Hepatocyte (in vitro differentiated cells): ENCODE measurements at regions not wholly inside any gene's neighbourhood (a gene's known extent, or its start where the extent isn't known, plus 50 kb on each side); places are given as distances from the start of the nearest gene placed in this dataset.
"Not testable (repeated sequence)": the region's sequence is repeated elsewhere in the genome, so short reads cannot be mapped to it uniquely, and the experiment has no call there.

Experiments used
- DNase-seq: peaks from one replicate; pipeline ENCODE4 v3.0.0-alpha.2; 2016; ENCODE audit warnings: low spot score
- H2AFZ ChIP-seq: fragments of 200-600 bp; sonication (generic); 2 replicates; pipeline ENCODE4 v1.6.0; 2016; ENCODE audit warnings: antibody characterized with exemption, mild to moderate bottlenecking
- H3K27ac ChIP-seq: fragments of 200-600 bp; sonication (generic); 2 replicates; pipeline ENCODE4 v1.5.1; 2016; ENCODE audit warnings: mild to moderate bottlenecking
- H3K27me3 ChIP-seq: fragments of 200-600 bp; sonication (generic); 2 replicates; pipeline ENCODE4 v1.6.1; 2016
- H3K36me3 ChIP-seq: fragments of 200-600 bp; sonication (generic); replicated peaks from 2 replicates; pipeline ENCODE4 v1.5.1; 2016; ENCODE audit warnings: low read depth; ENCODE audit not compliant: insufficient read depth
- H3K4me1 ChIP-seq: fragments of 200-600 bp; sonication (generic); 2 replicates; pipeline ENCODE4 v1.5.1; 2016; ENCODE audit warnings: mild to moderate bottlenecking, moderate library complexity; ENCODE audit not compliant: insufficient read depth
- H3K4me2 ChIP-seq: fragments of 200-600 bp; sonication (generic); 2 replicates; pipeline ENCODE4 v1.6.0; 2016
- H3K4me3 ChIP-seq: fragments of 200-600 bp; sonication (generic); 2 replicates; pipeline ENCODE4 v1.5.1; 2016; ENCODE audit warnings: mild to moderate bottlenecking
- H3K79me2 ChIP-seq: fragments of 200-600 bp; sonication (generic); 2 replicates; pipeline ENCODE4 v1.6.0; 2017; ENCODE audit warnings: mild to moderate bottlenecking
- H3K9me2 ChIP-seq: fragments of 200-600 bp; sonication (generic); replicated peaks from 2 replicates; pipeline ENCODE4 v1.6.0; 2017; ENCODE audit warnings: mild to moderate bottlenecking; ENCODE audit not compliant: insufficient read depth
- H3K9me3 ChIP-seq: fragments of 200-600 bp; sonication (generic); 2 replicates; pipeline ENCODE4 v1.5.1; 2016; ENCODE audit warnings: low read depth, mild to moderate bottlenecking
- H4K20me1 ChIP-seq: fragments of 200-600 bp; sonication (generic); 2 replicates; pipeline ENCODE4 v1.6.0; 2016; ENCODE audit warnings: mild to moderate bottlenecking; ENCODE audit not compliant: insufficient read depth, poor library complexity, severe bottlenecking
- EZH2 ChIP-seq: fragments of 200-600 bp; sonication (generic); IDR thresholded peaks from 2 replicates; pipeline ENCODE4 v1.6.1; 2016; ENCODE audit warnings: antibody characterized with exemption, mild to moderate bottlenecking, borderline replicate concordance
- EZH2phosphoT487 ChIP-seq: fragments of 200-600 bp; sonication (generic); IDR thresholded peaks from one replicate; pipeline ENCODE4 v1.6.1; 2018; ENCODE audit warnings: antibody characterized with exemption, mild to moderate bottlenecking, low read depth, moderate library complexity; ENCODE audit not compliant: unreplicated experiment, severe bottlenecking
- WGBS: methylation state at CpG from one replicate; pipeline ENCODE4 v1.1.6; 2016; ENCODE audit warnings: low lambda C conversion rate; ENCODE audit errors: missing lambda C conversion rate; 5-methylcytosine and 5-hydroxymethylcytosine counted together
- TF ChIP-seq, protein P1 (sequence below): fragments of 200-600 bp; sonication (generic); IDR thresholded peaks from 2 replicates; pipeline ENCODE4 v1.5.1; 2016; ENCODE audit warnings: antibody characterized with exemption, mild to moderate bottlenecking; ENCODE audit not compliant: poor library complexity

DNA sequence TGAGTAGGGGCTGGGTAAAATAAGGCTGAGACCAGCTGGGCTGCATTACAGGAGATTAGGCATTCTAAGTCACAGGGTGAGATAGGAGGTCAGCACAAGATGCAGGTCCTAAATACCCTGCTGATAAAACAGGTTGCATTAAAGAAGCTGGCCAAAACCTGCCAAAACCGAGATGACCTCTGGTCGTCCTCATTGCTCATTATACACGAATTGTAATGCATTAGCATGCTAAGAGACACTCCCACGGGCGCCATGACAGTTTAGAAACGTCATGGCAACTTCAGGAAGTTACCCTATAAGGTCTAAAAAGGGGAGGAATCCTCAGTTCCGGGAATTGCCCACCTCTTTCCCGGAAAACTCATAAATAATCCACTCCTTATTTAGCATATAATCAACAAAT is 132.2 kb downstream of the ARL4C start:
- H3K36me3 ChIP-seq, result no peaks in the 10 kb centered on the region
- no peak for DNase-seq
- H3K4me2 ChIP-seq, result no peak overlapping the region
- no peak for TF ChIP-seq EZH2phosphoT487
- TF ChIP-seq EZH2, result no peak
- TF ChIP-seq, protein P1, sequence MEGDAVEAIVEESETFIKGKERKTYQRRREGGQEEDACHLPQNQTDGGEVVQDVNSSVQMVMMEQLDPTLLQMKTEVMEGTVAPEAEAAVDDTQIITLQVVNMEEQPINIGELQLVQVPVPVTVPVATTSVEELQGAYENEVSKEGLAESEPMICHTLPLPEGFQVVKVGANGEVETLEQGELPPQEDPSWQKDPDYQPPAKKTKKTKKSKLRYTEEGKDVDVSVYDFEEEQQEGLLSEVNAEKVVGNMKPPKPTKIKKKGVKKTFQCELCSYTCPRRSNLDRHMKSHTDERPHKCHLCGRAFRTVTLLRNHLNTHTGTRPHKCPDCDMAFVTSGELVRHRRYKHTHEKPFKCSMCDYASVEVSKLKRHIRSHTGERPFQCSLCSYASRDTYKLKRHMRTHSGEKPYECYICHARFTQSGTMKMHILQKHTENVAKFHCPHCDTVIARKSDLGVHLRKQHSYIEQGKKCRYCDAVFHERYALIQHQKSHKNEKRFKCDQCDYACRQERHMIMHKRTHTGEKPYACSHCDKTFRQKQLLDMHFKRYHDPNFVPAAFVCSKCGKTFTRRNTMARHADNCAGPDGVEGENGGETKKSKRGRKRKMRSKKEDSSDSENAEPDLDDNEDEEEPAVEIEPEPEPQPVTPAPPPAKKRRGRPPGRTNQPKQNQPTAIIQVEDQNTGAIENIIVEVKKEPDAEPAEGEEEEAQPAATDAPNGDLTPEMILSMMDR, result no peak
- H3K9me3 ChIP-seq, result no peaks in the 10 kb centered on the region
- H3K9me2 ChIP-seq, result no peaks in the 10 kb centered on the region
- no peaks in the 10 kb centered on the region for H3K79me2 ChIP-seq
- no peak overlapping the region for H3K4me3 ChIP-seq
- 51% methylated on average over 8 of the region's 8 CpGs for WGBS
- H3K4me1 ChIP-seq, result peaks cover 50% of the 10 kb centered on the region
- H3K27me3 ChIP-seq, result no peaks in the 10 kb centered on the region
- H3K27ac ChIP-seq, result peak overlapping the region; percentile 75
- no peak overlapping the region for H2AFZ ChIP-seq
- no peaks in the 10 kb centered on the region for H4K20me1 ChIP-seq

DNA sequence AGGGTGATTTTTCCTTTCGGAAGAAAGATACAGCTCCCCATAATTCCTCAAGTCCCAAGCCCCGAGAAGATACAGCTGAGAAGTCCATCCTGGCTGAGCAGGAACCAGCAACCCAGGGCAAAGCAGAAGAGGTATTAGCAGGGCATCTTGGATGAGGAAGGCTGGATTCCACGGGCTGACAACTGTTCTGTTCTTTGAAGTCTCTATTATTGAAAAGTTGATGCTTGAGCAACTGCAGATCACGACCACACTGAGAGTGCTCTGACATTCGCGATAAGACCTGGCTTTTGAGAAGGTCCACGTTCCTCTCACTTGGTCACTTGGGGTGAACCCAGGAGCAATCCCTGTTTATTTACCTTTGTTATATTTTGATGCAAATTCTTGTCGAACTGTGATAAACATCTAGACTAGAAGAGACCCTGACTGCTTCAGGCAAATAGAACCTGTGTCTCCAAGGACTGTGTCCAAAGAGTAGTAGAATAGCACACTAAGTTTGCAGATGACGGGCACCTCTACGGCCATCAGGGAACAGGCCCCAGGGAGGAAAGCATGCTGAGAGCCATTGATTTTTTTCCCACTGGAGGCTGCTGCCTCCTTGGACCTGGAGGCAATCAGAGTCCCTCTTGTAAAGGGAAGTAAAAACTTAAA is 133.1 kb downstream of the ARL4C start:
- Histone ChIP-seq H3K4me1 (peaks cover 44% of the 10 kb centered on the region), H3K27me3 (no peaks in the 10 kb centered on the region), H3K27ac (peak overlapping the region; percentile 75), H4K20me1 (no peaks in the 10 kb centered on the region), H3K79me2 (no peaks in the 10 kb centered on the region), H2AFZ (peak overlapping the region; percentile 7), H3K4me3 (no peak overlapping the region), H3K4me2 (peak overlapping the region; percentile 64), H3K36me3 (no peaks in the 10 kb centered on the region), H3K9me2 (no peaks in the 10 kb centered on the region), H3K9me3 (no peaks in the 10 kb centered on the region)
- 23% methylated on average over 10 of the region's 10 CpGs for WGBS
- no peak for DNase-seq
- TF ChIP-seq, protein P1, result no peak
- TF ChIP-seq EZH2, result no peak
- no peak for TF ChIP-seq EZH2phosphoT487

DNA sequence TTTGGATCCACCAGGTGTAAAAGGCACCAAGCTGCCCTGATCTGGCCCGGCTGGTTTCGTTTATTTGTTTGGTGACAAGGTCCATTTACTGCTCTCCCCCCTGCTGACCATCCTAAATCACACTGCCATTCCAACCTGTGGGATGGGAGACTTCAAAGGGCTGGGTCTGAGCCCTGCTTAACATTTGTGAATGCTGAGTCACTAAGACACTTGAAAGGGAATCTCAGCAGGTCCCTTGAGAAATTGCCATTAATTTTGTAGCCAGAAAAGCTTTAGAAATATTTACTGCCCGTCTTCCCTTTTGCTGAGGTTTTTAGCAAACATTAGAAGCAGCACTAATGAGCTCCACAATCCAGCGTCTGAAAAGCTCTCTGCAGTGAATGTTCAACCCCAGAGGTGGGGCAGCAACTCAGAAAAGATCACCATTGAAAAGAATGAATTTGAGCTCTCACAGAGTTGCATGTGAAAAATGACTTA is 133.8 kb downstream of the ARL4C start:
- peak overlapping the region; percentile 7 for H2AFZ ChIP-seq

DNA sequence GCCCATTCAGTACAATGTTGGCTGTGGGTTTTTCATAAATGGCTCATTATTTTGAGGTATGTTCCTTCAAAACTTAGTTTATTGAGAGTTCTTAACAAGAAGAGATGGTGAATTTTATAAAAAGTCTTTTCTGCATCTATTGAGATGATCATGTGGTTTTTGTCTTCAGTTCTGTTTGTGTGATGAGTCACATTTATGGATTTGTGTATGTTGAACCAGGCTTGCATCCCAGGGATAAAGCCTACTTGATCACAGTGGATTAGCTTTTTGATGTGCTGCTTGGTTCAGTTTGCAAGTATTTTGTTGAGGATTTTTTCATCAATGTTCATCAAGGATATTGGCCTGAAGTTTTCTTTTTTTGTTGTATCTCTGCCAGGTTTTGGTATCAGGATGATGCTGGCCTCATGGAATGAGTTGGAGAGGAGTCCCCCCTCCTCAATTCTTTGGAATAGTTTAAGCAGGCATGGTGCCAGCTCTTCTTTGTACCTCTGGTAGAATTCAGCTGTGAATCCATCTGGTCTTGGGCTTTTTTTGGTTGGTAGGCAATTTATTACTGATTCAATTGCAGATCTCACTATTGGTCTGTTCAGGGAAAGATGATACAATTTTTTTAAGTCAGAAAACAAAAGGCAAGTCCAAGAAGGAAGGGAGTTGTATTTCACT is 136.4 kb downstream of the ARL4C start:
- not testable (repeated sequence) for H3K36me3 ChIP-seq, H3K79me2 ChIP-seq, H4K20me1 ChIP-seq, H2AFZ ChIP-seq, DNase-seq, H3K27me3 ChIP-seq, H3K9me2 ChIP-seq, H3K27ac ChIP-seq, H3K4me2 ChIP-seq, H3K4me3 ChIP-seq, H3K9me3 ChIP-seq
- H3K4me1 ChIP-seq, result peaks cover 16% of the 10 kb centered on the region

More for the DNA sequence above, 133.8 kb downstream of the ARL4C start:
- Histone ChIP-seq H3K79me2 (no peaks in the 10 kb centered on the region), H3K9me3 (no peaks in the 10 kb centered on the region), H3K27ac (peak overlapping the region; percentile 75), H3K4me2 (peak overlapping the region; percentile 64), H3K9me2 (no peaks in the 10 kb centered on the region), H3K36me3 (no peaks in the 10 kb centered on the region), H3K4me1 (peaks cover 38% of the 10 kb centered on the region), H3K4me3 (no peak overlapping the region), H4K20me1 (no peaks in the 10 kb centered on the region), H3K27me3 (no peaks in the 10 kb centered on the region)
- peak; percentile 68 for DNase-seq
- WGBS, result 3% methylated on average over 4 of the region's 4 CpGs
- TF ChIP-seq EZH2phosphoT487, result no peak
- TF ChIP-seq EZH2, result no peak
- TF ChIP-seq, protein P1, result no peak
